Transverse colon (tissue), 3 donors: ENCODE measurements at regions not wholly inside any gene's neighbourhood (a gene's known extent, or its start where the extent isn't known, plus 50 kb on each side); places are given as distances from the start of the nearest gene placed in this dataset.

Experiments used
- CTCF ChIP-seq, 5 experiments: fragments of 200-600 bp in 3 of 5; fragments of 450-650 bp in 2 of 5; sonication (generic) in 3 of 5; IDR thresholded peaks; 1 replicate in 2 of 5; 2 replicates in 3 of 5; pipeline ENCODE4 v1.5.1; 2016 to 2017; ENCODE audit warnings: antibody characterized with exemption in 5 of 5, inconsistent platforms in 3 of 5, mild to moderate bottlenecking in 2 of 5, moderate library complexity in 1 of 5
- EP300 ChIP-seq: sonication (generic); formaldehyde crosslinking; IDR thresholded peaks from one replicate; pipeline ENCODE4 v1.6.1; 2017; ENCODE audit warnings: antibody characterized with exemption, low read depth

- TF ChIP-seq EP300 (no peak), CTCF (IDR thresholded peaks at IDR 0.05) (no peak)
Measured at GRCh38 chr2:145724311-145724898, 1204.5 kb upstream of the ZEB2 start.
